ENCODE measurements at regions not wholly inside any gene's neighbourhood (a gene's known extent, or its start where the extent isn't known, plus 50 kb on each side); places are given as distances from the start of the nearest gene placed in this dataset.

- no peak for DNase-seq
- Histone ChIP-seq H3K9ac (ENCODE audit: extremely low read depth, low read length, poor library complexity, severe bottlenecking) (no peak overlapping the region), H3K4me3 (ENCODE audit: low read length) (no peak overlapping the region), H3K27ac (ENCODE audit: low read depth, low read length) (no peak overlapping the region), H3K27me3 (ENCODE audit: control insufficient read depth, insufficient read depth, low read length, poor library complexity, severe bottlenecking) (no peaks in the 10 kb centered on the region), H3K36me3 (ENCODE audit: control insufficient read depth, insufficient read depth, low read length) (no peaks in the 10 kb centered on the region), H3K4me1 (ENCODE audit: control insufficient read depth, insufficient read depth, low read length) (no peaks in the 10 kb centered on the region), H3K9me3 (ENCODE audit: control insufficient read depth, low read length) (no peaks in the 10 kb centered on the region)
- H3K4me1 Mint-ChIP-seq: no peaks in the 10 kb centered on the region
- H3K27me3 Mint-ChIP-seq (ENCODE audit: insufficient read depth): peaks cover 2% of the 10 kb centered on the region
- peaks cover 2% of the 10 kb centered on the region for H3K9me3 Mint-ChIP-seq
- WGBS, 2 experiments (ENCODE audit: insufficient coverage in 1 of 2, insufficient read length in 1 of 2): 92% methylated on average over 2 to 3 of the region's 3 CpGs
- no peak overlapping the region for H3K27ac Mint-ChIP-seq
- no peaks in the 10 kb centered on the region for H3K36me3 Mint-ChIP-seq (ENCODE audit: low read depth)
- no peak overlapping the region for H3K4me3 Mint-ChIP-seq
- no peak for TF ChIP-seq CTCF (conservative IDR thresholded peaks at IDR 0.05)
Observed at GRCh38 chr7:86485827-86486226, 157.9 kb upstream of the GRM3 start.

GRCh38 chr7:86479144-86479543 lies 164.6 kb upstream of the GRM3 start:
- no peak overlapping the region for H3K4me3 ChIP-seq (ENCODE audit: low read length)
- H3K36me3 ChIP-seq (ENCODE audit: control insufficient read depth, insufficient read depth, low read length): no peaks in the 10 kb centered on the region
- H3K9me3 ChIP-seq (ENCODE audit: control insufficient read depth, low read length): no peaks in the 10 kb centered on the region
- peaks cover 2% of the 10 kb centered on the region for H3K4me1 ChIP-seq (ENCODE audit: control insufficient read depth, insufficient read depth, low read length)
- Mint-ChIP-seq H3K36me3 (ENCODE audit: low read depth) (no peaks in the 10 kb centered on the region), H3K4me1 (no peaks in the 10 kb centered on the region), H3K27ac (no peak overlapping the region), H3K9me3 (no peaks in the 10 kb centered on the region), H3K4me3 (no peak overlapping the region), H3K27me3 (ENCODE audit: insufficient read depth) (peaks cover 3% of the 10 kb centered on the region)
- H3K27ac ChIP-seq (ENCODE audit: low read depth, low read length): no peak overlapping the region
- no peak for TF ChIP-seq CTCF (conservative IDR thresholded peaks at IDR 0.05)
- WGBS, 2 experiments (ENCODE audit: insufficient coverage in 1 of 2, insufficient read length in 1 of 2): 67 to 69% methylated on average over 2 of the region's 2 CpGs
- H3K9ac ChIP-seq (ENCODE audit: extremely low read depth, low read length, poor library complexity, severe bottlenecking): no peak overlapping the region
- DNase-seq: no peak
- no peaks in the 10 kb centered on the region for H3K27me3 ChIP-seq (ENCODE audit: control insufficient read depth, insufficient read depth, low read length, poor library complexity, severe bottlenecking)

- H3K27ac ChIP-seq (ENCODE audit: low read depth, low read length): no peak overlapping the region
- Mint-ChIP-seq H3K27ac (no peak overlapping the region), H3K9me3 (no peaks in the 10 kb centered on the region), H3K27me3 (ENCODE audit: insufficient read depth) (peaks cover 3% of the 10 kb centered on the region), H3K4me1 (no peaks in the 10 kb centered on the region), H3K4me3 (no peak overlapping the region), H3K36me3 (ENCODE audit: low read depth) (no peaks in the 10 kb centered on the region)
- no peak overlapping the region for H3K4me3 ChIP-seq (ENCODE audit: low read length)
- no peak for TF ChIP-seq CTCF (conservative IDR thresholded peaks at IDR 0.05)
- peaks cover 2% of the 10 kb centered on the region for H3K4me1 ChIP-seq (ENCODE audit: control insufficient read depth, insufficient read depth, low read length)
- H3K9ac ChIP-seq (ENCODE audit: extremely low read depth, low read length, poor library complexity, severe bottlenecking): no peak overlapping the region
- no peaks in the 10 kb centered on the region for H3K36me3 ChIP-seq (ENCODE audit: control insufficient read depth, insufficient read depth, low read length)
- no peak for DNase-seq
- 92 to 100% methylated on average over 1 of the region's 2 CpGs for WGBS, 2 experiments (ENCODE audit: insufficient coverage in 1 of 2, insufficient read length in 1 of 2)
- no peaks in the 10 kb centered on the region for H3K27me3 ChIP-seq (ENCODE audit: control insufficient read depth, insufficient read depth, low read length, poor library complexity, severe bottlenecking)
- H3K9me3 ChIP-seq (ENCODE audit: control insufficient read depth, low read length): no peaks in the 10 kb centered on the region
Observed at GRCh38 chr7:86477343-86477935, 166.3 kb upstream of the GRM3 start.
